HepG2 (cell line): ENCODE measurements at regions not wholly inside any gene's neighbourhood (a gene's known extent, or its start where the extent isn't known, plus 50 kb on each side); places are given as distances from the start of the nearest gene placed in this dataset.

Experiments used
- ATAC-seq: fragments of 200-7000 bp; cut with Tn5 transposase; 3 replicates; pipeline ENCODE4 v1.9.1; 2020; ENCODE audit warnings: mild to moderate bottlenecking, moderate library complexity
- BruUV-seq: library from RNA; stranded (reverse); fragments of 400-500 nt; replicated peaks from 2 replicates; lab custom pipeline; 2021; lab: Mats Ljungman, UMichigan
- CTCF ChIA-PET: fragments of 300-600 bp; formaldehyde crosslinking; extraction: SDS; loops from one replicate; lab custom pipeline; 2021; ENCODE audit warnings: low total read pairs, inconsistent platforms, low intra/inter-chr PET ratio; lab: Yijun Ruan, JAX
- POLR2A ChIA-PET: fragments of 350-600 bp; sonication (Branson Sonifier 250); formaldehyde crosslinking; loops from one replicate; lab custom pipeline; 2020; ENCODE audit warnings: antibody characterized with exemption, inconsistent platforms; lab: Yijun Ruan, JAX
- DNase-seq: peaks from one replicate; pipeline ENCODE4 v3.0.0-alpha.2; 2015; ENCODE audit warnings: low spot score
- FAIRE-seq: peaks from 3 replicates; lab custom pipeline; 2011; peaks lifted over from hg19 to GRCh38; lab: Jason Lieb, UNC
- H2AFZ ChIP-seq: one replicate; pipeline ENCODE4 v1.6.1; 2011; ENCODE audit warnings: low read length, inconsistent platforms
- H3K27ac ChIP-seq: fragments of 300-600 bp; 3 replicates; pipeline ENCODE4 v1.8.0; 2011; ENCODE audit warnings: mixed run types, mild to moderate bottlenecking, mixed read lengths, low read length, inconsistent platforms; ENCODE audit not compliant: insufficient read depth; ENCODE audit errors: extremely low read length
- H3K27me3 ChIP-seq, 2 experiments: fragments of 200-600 bp in 1 of 2; 2 replicates in 1 of 2; 3 replicates in 1 of 2; pipeline versions ENCODE4 v1.6.0 to v1.8.0; 2011; ENCODE audit warnings: low read length in 2 of 2, mild to moderate bottlenecking in 2 of 2, moderate library complexity in 2 of 2, inconsistent platforms in 1 of 2; ENCODE audit not compliant: insufficient read depth in 2 of 2, control insufficient read depth in 1 of 2
- H3K36me3 ChIP-seq, 2 experiments: fragments of 200-600 bp in 1 of 2; replicated peaks in 1 of 2; 2 replicates in 1 of 2; 3 replicates in 1 of 2; pipeline versions ENCODE4 v1.5.1 to v1.8.0; 2011; ENCODE audit warnings: low read length in 2 of 2, inconsistent platforms in 1 of 2; ENCODE audit not compliant: insufficient read depth in 2 of 2, control insufficient read depth in 1 of 2
- H3K4me1 ChIP-seq: 2 replicates; pipeline ENCODE4 v1.5.1; 2012; ENCODE audit warnings: low read length, inconsistent platforms; ENCODE audit not compliant: insufficient read depth
- H3K4me2 ChIP-seq: 2 replicates; pipeline ENCODE4 v1.6.0; 2011; ENCODE audit warnings: low read depth, low read length, inconsistent platforms
- H3K4me3 ChIP-seq, 3 experiments: fragments of 200-600 bp in 1 of 3; sonication (generic), shearing (Covaris generic) in 1 of 3; replicated peaks in 1 of 3; 2 replicates each; pipeline ENCODE4 v1.5.1; 2011 to 2016; ENCODE audit warnings: low read length in 3 of 3, inconsistent platforms in 2 of 3, low read depth in 2 of 3, mild to moderate bottlenecking in 2 of 3, control low read depth in 1 of 3, mixed read lengths in 1 of 3; ENCODE audit not compliant: insufficient read depth in 1 of 3
- H3K79me2 ChIP-seq: one replicate; pipeline ENCODE4 v1.6.1; 2011; ENCODE audit warnings: low read length, inconsistent platforms; ENCODE audit not compliant: insufficient read depth
- H3K9ac ChIP-seq: 2 replicates; pipeline ENCODE4 v1.6.0; 2011; ENCODE audit warnings: mild to moderate bottlenecking, low read depth, low read length, inconsistent platforms; ENCODE audit not compliant: insufficient read depth
- H3K9me3 ChIP-seq: 2 replicates; pipeline ENCODE4 v1.5.1; 2012; ENCODE audit warnings: mild to moderate bottlenecking, low read length
- H4K20me1 ChIP-seq: 2 replicates; pipeline ENCODE4 v1.6.0; 2011; ENCODE audit warnings: inconsistent platforms, mild to moderate bottlenecking, low read length, moderate library complexity; ENCODE audit not compliant: insufficient read depth
- CEBPB ChIP-seq: IDR thresholded peaks from 2 replicates; pipeline ENCODE4 v1.6.1; 2011; ENCODE audit warnings: low read depth, low read length, improper control_type of control experiment, borderline replicate concordance
- RARG ChIP-seq: sonication (generic); formaldehyde crosslinking; IDR thresholded peaks from 2 replicates; pipeline ENCODE4 v1.4.0; 2020; ENCODE audit warnings: low read depth, mild to moderate bottlenecking, missing genetic modification reagents
- SIN3A ChIP-seq: IDR thresholded peaks from 2 replicates; pipeline ENCODE4 v1.6.1; 2011; ENCODE audit warnings: low read depth, mild to moderate bottlenecking, control low read depth, low read length, borderline replicate concordance
- THAP11 ChIP-seq: IDR thresholded peaks from 2 replicates; pipeline ENCODE4 v1.6.1; 2016; ENCODE audit warnings: missing biosample characterization, missing genetic modification reagents
- ZFY ChIP-seq: sonication (generic); formaldehyde crosslinking; IDR thresholded peaks from 2 replicates; pipeline ENCODE4 v1.4.0; 2020; ENCODE audit warnings: missing genetic modification reagents
- ZNF296 ChIP-seq: sonication (generic); formaldehyde crosslinking; conservative IDR thresholded peaks from 2 replicates; pipeline ENCODE4 v1.5.0; 2020; ENCODE audit warnings: mild to moderate bottlenecking, missing genetic modification reagents
- ZNF354B ChIP-seq: sonication (generic); formaldehyde crosslinking; IDR thresholded peaks from 2 replicates; pipeline ENCODE4 v1.8.0; 2022; ENCODE audit warnings: mild to moderate bottlenecking, missing genetic modification reagents
- ZNF670 ChIP-seq: sonication (generic); formaldehyde crosslinking; IDR thresholded peaks from 2 replicates; pipeline ENCODE4 v1.8.0; 2022; ENCODE audit warnings: mild to moderate bottlenecking, missing genetic modification reagents, borderline replicate concordance
- ZNF761 ChIP-seq: sonication (generic); formaldehyde crosslinking; conservative IDR thresholded peaks from 2 replicates; pipeline ENCODE4 v1.4.0; 2020; ENCODE audit warnings: mild to moderate bottlenecking, missing genetic modification reagents
- ZNF766 ChIP-seq: sonication (generic); formaldehyde crosslinking; IDR thresholded peaks from 2 replicates; pipeline ENCODE4 v1.5.0; 2020; ENCODE audit warnings: missing genetic modification reagents, borderline replicate concordance
- WGBS: methylation state at CpG from one replicate; pipeline ENCODE4 v1.1.6; 2017; ENCODE audit warnings: low lambda C conversion rate; 5-methylcytosine and 5-hydroxymethylcytosine counted together
- in situ Hi-C: cut with HindIII; loops from 2 replicates; pipeline ENCODE4 v1.10.0; 2017; ENCODE audit warnings: low pct_unique_long_range_greater_than_20kb; ENCODE audit not compliant: extremely low pct_ligation_motif_present
- intact Hi-C: fragments of 100-400 bp; cut with micrococcal nuclease; formaldehyde crosslinking; loops from one replicate; pipeline ENCODE4 v1.10.0; 2022; ENCODE audit not compliant: unreplicated experiment

GRCh38 chr9:26530841-26531240 is 361.8 kb downstream of the CAAP1 start (continued):
- no peak for TF ChIP-seq ZNF761 (CRISPR knock-in tag)
- no peak for TF ChIP-seq ZFY (CRISPR knock-in tag)
- no peak for TF ChIP-seq RARG
- no peak for TF ChIP-seq SIN3A
- TF ChIP-seq ZNF296 (CRISPR knock-in tag): no peak
- no peak for TF ChIP-seq THAP11
- no peak for TF ChIP-seq ZNF670 (CRISPR knock-in tag)
- TF ChIP-seq ZNF354B (CRISPR knock-in tag): no peak
- TF ChIP-seq ZNF766 (CRISPR knock-in tag): no peak

- H3K9ac ChIP-seq: no peak overlapping the region
- H3K27ac ChIP-seq: no peak overlapping the region
- H4K20me1 ChIP-seq: no peaks in the 10 kb centered on the region
- H3K79me2 ChIP-seq: no peaks in the 10 kb centered on the region
- H3K27me3 ChIP-seq: no peaks in the 10 kb centered on the region
- WGBS: 38% methylated on average over 4 of the region's 4 CpGs
- no peaks in the 10 kb centered on the region for H3K36me3 ChIP-seq
- H3K4me2 ChIP-seq: no peak overlapping the region
- FAIRE-seq: no peak
- intact Hi-C loops: no loop called here
- H2AFZ ChIP-seq: no peak overlapping the region
- POLR2A ChIA-PET: no interaction called here
- TF ChIP-seq THAP11 (no peak), CEBPB (peak; percentile 71)
- TF ChIP-seq, all 625 proteins: peak for 1
- no peaks in the 10 kb centered on the region for H3K9me3 ChIP-seq
- ATAC-seq (no peak), DNase-seq (no peak)
- in situ Hi-C loops: no loop called here
- no peak overlapping the region for H3K4me3 ChIP-seq
- H3K4me1 ChIP-seq: no peaks in the 10 kb centered on the region
- BruUV-seq: no TSS peak
- CTCF ChIA-PET: no interaction called here
Observed at GRCh38 chr9:26527931-26528330, 364.7 kb downstream of the CAAP1 start.
